ENCODE measurements at regions not wholly inside any gene's neighbourhood (a gene's known extent, or its start where the extent isn't known, plus 50 kb on each side); places are given as distances from the start of the nearest gene placed in this dataset.

DNA sequence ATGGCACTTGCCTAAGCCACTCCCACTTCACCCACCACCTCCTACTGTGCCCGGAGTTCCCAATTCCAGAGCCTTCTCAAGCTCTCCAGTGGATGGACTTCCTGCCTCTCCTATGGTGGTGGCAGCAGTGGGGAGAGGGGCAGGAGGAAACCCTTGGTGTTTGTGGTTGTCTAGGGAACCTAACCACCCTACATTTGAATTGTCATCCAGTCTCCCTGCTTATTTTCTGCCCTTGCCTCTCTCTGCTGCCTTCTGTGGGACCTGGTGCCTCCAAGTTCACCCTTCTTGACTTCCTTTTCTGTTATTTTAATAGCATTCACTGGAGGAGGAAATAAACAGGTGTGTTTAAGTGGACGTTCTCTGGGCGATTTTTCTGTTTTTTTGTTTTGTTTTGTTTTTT lies 50.0 kb upstream of the HPCAL1 start:
- TF ChIP-seq JUND (IDR thresholded peaks at IDR 0.05), result no peak
- no peak for TF ChIP-seq CTCF (IDR thresholded peaks at IDR 0.05 in 2 of 3, conservative IDR thresholded peaks at IDR 0.05 in 1 of 3; ENCODE audit: borderline replicate concordance in 1 of 3, insufficient read depth in 1 of 3, low read depth in 2 of 3, low read length in 2 of 3)
- TF ChIP-seq, protein P1, sequence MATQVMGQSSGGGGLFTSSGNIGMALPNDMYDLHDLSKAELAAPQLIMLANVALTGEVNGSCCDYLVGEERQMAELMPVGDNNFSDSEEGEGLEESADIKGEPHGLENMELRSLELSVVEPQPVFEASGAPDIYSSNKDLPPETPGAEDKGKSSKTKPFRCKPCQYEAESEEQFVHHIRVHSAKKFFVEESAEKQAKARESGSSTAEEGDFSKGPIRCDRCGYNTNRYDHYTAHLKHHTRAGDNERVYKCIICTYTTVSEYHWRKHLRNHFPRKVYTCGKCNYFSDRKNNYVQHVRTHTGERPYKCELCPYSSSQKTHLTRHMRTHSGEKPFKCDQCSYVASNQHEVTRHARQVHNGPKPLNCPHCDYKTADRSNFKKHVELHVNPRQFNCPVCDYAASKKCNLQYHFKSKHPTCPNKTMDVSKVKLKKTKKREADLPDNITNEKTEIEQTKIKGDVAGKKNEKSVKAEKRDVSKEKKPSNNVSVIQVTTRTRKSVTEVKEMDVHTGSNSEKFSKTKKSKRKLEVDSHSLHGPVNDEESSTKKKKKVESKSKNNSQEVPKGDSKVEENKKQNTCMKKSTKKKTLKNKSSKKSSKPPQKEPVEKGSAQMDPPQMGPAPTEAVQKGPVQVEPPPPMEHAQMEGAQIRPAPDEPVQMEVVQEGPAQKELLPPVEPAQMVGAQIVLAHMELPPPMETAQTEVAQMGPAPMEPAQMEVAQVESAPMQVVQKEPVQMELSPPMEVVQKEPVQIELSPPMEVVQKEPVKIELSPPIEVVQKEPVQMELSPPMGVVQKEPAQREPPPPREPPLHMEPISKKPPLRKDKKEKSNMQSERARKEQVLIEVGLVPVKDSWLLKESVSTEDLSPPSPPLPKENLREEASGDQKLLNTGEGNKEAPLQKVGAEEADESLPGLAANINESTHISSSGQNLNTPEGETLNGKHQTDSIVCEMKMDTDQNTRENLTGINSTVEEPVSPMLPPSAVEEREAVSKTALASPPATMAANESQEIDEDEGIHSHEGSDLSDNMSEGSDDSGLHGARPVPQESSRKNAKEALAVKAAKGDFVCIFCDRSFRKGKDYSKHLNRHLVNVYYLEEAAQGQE (IDR thresholded peaks at IDR 0.05; ENCODE audit: low read depth), result no peak
- TF ChIP-seq EZH2 (IDR thresholded peaks at IDR 0.05), result no peak
